ENCODE measurements at regions not wholly inside any gene's neighbourhood (a gene's known extent, or its start where the extent isn't known, plus 50 kb on each side); places are given as distances from the start of the nearest gene placed in this dataset.
"Not testable (repeated sequence)": the region's sequence is repeated elsewhere in the genome, so short reads cannot be mapped to it uniquely, and the experiment has no call there.

DNA sequence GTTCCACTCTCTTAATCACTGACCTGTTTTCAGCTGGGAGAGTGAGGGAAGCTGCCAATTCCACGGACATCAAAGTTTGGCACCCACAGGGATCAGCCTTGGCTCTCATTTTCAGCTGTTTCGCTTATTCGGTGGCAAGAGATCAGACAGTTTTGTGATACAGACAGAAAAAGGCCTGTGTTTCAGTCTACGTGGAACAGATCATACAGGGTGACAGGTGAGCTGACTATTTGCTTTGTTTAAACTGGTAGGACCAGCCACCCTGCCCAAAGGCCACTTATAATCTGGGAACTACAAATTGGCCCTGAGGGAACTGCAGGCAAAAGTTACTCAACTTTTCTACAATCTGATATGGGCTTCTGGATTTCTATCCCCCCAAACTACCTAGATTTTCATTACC is 128.6 kb downstream of the ZNF467 start:
- no peak for DNase-seq (ENCODE audit: low spot score)
- TF ChIP-seq, protein P1, sequence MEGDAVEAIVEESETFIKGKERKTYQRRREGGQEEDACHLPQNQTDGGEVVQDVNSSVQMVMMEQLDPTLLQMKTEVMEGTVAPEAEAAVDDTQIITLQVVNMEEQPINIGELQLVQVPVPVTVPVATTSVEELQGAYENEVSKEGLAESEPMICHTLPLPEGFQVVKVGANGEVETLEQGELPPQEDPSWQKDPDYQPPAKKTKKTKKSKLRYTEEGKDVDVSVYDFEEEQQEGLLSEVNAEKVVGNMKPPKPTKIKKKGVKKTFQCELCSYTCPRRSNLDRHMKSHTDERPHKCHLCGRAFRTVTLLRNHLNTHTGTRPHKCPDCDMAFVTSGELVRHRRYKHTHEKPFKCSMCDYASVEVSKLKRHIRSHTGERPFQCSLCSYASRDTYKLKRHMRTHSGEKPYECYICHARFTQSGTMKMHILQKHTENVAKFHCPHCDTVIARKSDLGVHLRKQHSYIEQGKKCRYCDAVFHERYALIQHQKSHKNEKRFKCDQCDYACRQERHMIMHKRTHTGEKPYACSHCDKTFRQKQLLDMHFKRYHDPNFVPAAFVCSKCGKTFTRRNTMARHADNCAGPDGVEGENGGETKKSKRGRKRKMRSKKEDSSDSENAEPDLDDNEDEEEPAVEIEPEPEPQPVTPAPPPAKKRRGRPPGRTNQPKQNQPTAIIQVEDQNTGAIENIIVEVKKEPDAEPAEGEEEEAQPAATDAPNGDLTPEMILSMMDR (IDR thresholded peaks at IDR 0.05) = no peak
- no peak for ATAC-seq (ENCODE audit: low FRiP score)

DNA sequence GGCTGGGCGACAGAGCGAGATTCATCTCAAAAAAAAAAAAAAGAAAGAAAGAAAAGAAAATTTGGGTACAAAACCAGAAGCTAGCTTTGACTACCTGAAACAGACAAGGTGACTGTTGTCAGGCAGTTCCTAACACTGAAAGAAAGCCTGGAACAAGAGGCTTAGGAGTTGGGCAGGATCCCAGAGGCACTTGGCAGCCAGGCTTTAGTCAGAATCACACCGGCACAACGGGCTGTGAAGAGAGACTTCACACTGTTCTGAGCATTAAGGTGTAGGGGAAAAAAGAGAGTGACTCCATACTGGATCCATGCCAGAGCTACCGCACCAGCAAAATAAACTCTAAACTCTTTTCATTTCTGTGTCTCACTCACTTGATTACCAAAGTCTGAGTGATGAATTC is 130.8 kb downstream of the ZNF467 start:
- no peak for DNase-seq (ENCODE audit: low spot score)

DNA sequence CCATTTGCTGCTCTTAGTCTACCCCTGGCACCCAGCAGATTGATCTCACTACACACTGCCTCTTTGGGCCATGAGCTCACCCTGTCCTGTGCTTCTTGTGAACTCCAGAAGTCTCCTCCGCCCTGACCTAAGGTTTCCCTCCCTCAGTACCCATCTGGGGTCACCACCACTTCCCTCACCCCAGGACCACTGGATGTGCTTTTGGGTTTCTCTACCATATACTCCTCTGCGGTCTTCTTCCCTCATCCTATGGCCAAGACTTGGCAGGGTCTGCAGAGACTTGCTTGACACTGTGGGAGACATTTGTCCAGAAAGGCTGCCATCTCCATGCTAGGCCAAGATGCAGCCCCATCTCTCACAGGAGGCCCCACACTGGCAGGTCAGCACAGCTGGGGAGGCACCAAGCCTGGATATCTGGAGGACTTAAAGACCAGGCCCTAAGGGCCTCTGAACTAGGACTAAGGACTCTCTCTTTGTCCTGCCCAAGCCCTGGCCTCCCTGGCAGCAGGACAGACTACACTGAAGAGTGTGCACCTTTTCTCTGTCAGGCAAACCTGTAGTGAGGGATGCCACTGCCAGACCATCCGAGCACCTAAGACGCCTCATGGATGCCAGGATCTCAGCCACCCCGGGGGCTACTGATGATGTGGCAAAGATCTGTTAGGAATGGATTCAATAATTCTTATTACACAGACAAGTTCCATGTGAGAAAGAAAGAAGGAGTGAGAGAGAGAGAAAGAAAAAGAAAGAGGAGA is 134.6 kb downstream of the ZNF467 start:
- no peak for ATAC-seq (ENCODE audit: low FRiP score)
- TF ChIP-seq, protein P1 (IDR thresholded peaks at IDR 0.05) = no peak
- no peak for DNase-seq (ENCODE audit: low spot score)

More for the DNA sequence above, 130.8 kb downstream of the ZNF467 start:
- TF ChIP-seq, protein P1 (IDR thresholded peaks at IDR 0.05) = no peak
- ATAC-seq (ENCODE audit: low FRiP score) = no peak

DNA sequence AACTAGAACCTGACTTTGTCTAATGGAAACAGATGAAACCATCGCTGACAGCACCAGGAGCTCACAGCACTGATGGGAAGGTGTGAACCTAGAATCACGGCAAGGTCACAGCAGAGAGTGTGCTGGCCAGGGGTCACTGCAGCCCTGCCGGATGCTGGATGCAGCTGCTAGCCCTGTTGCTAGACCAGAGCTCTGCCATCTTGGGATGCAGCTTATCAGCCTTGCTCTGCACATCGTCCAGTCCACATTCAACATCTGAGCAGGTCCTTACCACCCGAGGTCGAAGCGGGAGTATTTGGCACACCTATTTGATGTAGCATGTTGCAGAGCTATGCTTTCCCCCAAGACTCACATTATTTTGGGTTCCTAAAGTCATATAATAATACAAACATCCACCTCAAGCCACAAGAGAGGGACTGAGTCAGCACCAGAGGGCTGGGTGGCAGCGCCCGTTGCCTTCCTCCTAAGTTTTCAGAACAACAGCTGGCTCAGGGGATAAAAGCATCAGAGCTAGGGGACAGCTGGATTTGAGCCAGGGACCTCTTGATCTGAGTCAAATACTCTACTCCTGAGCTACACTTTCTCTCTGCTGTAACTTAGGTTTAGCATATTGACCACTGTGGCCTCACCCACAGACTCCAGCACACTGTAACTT is 135.3 kb downstream of the ZNF467 start:
- ATAC-seq (ENCODE audit: low FRiP score) (no peak), DNase-seq (ENCODE audit: low spot score) (no peak)
- TF ChIP-seq, protein P1 (IDR thresholded peaks at IDR 0.05) = no peak

DNA sequence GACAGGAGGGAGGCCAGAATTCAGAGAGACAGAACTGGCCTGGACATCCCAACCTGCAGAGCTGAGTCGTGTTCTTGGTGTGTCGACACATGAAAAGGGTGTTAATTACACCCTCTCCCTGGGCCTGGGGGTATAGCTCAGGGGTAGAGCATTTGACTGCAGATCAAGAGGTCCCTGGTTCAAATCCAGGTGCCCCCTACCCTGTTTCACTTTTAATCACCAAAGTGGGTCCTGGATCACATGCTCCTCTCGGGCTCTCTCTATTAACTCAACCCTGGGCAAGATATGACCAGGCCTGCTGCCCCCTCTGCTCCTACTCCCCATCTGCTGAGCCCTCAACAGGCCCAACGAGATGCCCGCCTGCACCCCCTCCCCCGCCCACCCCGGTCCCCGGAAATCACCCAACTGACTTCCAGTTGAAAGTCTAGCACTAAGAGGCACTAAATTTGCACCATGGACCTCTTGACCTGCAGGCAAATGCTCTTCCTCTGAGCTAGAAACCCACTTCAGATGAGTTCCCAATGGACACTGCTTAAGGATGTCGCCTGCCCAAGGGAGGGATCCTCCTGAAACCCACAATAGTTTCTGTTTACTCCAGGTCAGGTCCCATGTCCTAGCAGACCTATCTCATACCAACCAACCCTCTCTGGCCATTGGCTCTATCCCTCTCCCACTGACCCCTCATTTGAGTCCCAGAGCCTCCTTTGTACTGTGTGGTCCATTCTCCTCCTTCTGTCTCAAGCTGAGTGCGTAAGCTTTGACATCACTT is 137.6 kb downstream of the ZNF467 start:
- DNase-seq (ENCODE audit: low spot score) (no peak), ATAC-seq (ENCODE audit: low FRiP score) (no peak)
- TF ChIP-seq, protein P1 (IDR thresholded peaks at IDR 0.05) = no peak

DNA sequence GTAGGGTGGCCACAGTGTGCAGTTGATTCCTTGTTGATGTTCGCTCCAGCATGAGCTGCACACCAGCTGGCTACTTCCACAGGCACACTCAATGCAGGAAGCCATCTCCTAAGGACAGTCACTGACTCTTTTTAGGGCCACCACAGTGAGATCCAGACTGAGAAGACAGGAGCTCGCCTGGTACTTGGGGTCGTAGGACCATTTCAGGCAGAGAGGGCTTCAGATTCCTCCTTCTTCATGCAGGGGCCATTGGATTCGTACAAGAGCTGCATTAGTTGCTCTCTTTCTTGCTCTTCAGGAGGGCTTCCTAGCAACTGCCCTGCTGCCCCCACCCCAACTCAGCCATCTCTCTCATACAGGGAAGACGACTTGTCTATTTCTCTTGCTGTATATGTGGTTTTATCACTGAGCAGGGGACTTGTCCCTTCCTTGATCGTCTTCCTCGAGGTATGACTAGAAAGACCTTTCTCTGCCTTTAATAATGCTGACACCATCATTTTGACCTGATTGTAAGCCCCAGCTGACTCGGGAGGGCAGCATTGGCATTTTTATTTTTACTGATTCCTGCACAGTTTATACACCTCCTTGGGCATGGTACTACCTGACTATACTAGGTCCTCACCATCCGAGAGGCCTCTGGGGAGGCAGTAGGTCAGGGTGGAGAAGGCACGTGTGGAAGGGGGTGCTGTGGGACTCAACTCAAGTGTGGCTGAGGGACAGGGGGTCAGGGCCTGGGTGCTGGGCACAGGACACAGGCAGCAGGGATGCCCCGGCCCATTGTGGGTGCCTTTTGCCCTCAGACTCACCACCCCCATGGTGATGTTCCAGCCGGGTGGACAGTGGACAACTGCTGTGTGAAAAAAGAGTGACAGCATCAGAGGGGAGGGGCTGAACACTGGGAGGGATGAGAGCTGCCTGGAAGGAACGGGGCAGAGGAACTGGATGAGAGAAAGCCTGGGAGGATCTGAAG is 136.7 kb upstream of the ZNF746 start:
- TF ChIP-seq, protein P1 (IDR thresholded peaks at IDR 0.05) = no peak
- no peak for DNase-seq (ENCODE audit: low spot score)
- no peak for ATAC-seq (ENCODE audit: low FRiP score)

DNA sequence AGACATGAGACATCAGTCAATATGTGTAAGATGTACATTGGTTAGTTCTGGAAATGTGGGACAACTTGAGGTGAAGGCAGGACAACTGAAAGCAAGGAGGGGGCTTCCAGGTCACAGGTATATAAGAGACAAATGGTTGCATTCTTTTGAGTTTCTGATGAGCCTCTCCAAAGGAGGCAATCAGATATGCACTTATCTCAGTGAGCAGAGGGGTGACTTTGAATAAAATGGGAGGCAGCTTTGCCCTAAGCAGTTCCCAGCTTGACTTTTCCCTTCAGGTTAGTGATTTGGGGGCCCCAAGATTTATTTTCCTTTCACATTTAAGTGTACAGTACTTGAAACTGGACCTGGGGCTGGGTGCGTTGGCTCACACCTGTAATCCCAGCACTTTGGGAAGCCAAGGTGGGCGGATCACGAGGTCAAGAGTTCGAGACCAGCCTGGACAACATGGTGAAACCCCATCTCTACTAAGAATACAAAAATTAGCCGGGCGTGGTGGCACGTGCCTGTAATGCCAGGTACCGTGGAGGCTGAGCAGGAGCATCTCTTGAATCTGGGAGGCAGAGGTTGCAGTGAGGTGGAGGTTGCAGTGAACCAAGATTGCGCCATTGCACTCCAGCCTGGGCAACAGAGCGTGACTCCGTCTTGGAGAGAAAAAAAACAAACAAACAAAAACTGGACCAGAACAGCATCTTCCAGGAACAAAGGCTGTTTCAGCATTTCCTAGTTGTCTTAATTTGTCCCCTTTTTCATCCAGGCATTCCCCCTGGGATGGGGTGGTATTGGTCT is 130.9 kb upstream of the ZNF746 start:
- not testable (repeated sequence) for DNase-seq (ENCODE audit: low spot score); ATAC-seq (ENCODE audit: low FRiP score)
